ENCODE measurements at regions not wholly inside any gene's neighbourhood (a gene's known extent, or its start where the extent isn't known, plus 50 kb on each side); places are given as distances from the start of the nearest gene placed in this dataset.
A peak's percentile ranks its signal among the peaks of the same experiment; 100 is the strongest.

- Histone ChIP-seq H3K4me1 (no peaks in the 10 kb centered on the region), H3K36me3 (no peaks in the 10 kb centered on the region), H3K27me3 (no peaks in the 10 kb centered on the region), H3K27ac (no peak overlapping the region), H3K4me3 (no peak overlapping the region), H3K9me3 (no peaks in the 10 kb centered on the region)
- WGBS, 2 donors, result 73 to 74% methylated on average over 4 of the region's 4 CpGs
- DNase-seq (no peak), ATAC-seq (no peak), FAIRE-seq (no peak)
- intact Hi-C loops (cut with DNase I), result no loop called here
- no peak for TF ChIP-seq CTCF (IDR thresholded peaks at IDR 0.05)
Observed at GRCh38 chr5:2188661-2189060, 305.9 kb upstream of the IRX4 start.

GRCh38 chr5:2188137-2188536, 305.4 kb upstream of the IRX4 start:
- intact Hi-C loops (cut with DNase I), result no loop called here
- 72 to 74% methylated on average over 7 of the region's 7 CpGs for WGBS, 2 donors
- Histone ChIP-seq H3K27me3 (no peaks in the 10 kb centered on the region), H3K36me3 (no peaks in the 10 kb centered on the region), H3K27ac (no peak overlapping the region), H3K4me3 (no peak overlapping the region), H3K4me1 (no peaks in the 10 kb centered on the region), H3K9me3 (no peaks in the 10 kb centered on the region)
- DNase-seq (no peak), ATAC-seq (no peak), FAIRE-seq (no peak)
- no peak for TF ChIP-seq CTCF (IDR thresholded peaks at IDR 0.05)

GRCh38 chr5:2187687-2188086, 305.0 kb upstream of the IRX4 start:
- ATAC-seq (no peak), DNase-seq (peak in 1 of 6 donors; percentile 49), FAIRE-seq (no peak)
- intact Hi-C loops (cut with DNase I), result no loop called here
- Histone ChIP-seq H3K27ac (no peak overlapping the region), H3K36me3 (no peaks in the 10 kb centered on the region), H3K4me3 (no peak overlapping the region), H3K27me3 (no peaks in the 10 kb centered on the region), H3K4me1 (no peaks in the 10 kb centered on the region), H3K9me3 (no peaks in the 10 kb centered on the region)
- no peak for TF ChIP-seq CTCF (IDR thresholded peaks at IDR 0.05)
- 68 to 71% methylated on average over 10 of the region's 10 CpGs for WGBS, 2 donors

- H3K4me3 ChIP-seq, result no peak overlapping the region
- no peaks in the 10 kb centered on the region for H3K9me3 ChIP-seq
- H3K36me3 ChIP-seq, result no peaks in the 10 kb centered on the region
- FAIRE-seq (no peak), ATAC-seq (no peak), DNase-seq (no peak)
- no peaks in the 10 kb centered on the region for H3K27me3 ChIP-seq
- H3K4me1 ChIP-seq, result no peaks in the 10 kb centered on the region
- no peak overlapping the region for H3K27ac ChIP-seq
- TF ChIP-seq CTCF (IDR thresholded peaks at IDR 0.05), result no peak
- intact Hi-C loops (cut with DNase I), result no loop called here
- 80 to 90% methylated on average over 11 of the region's 11 CpGs for WGBS, 2 donors
Observed at GRCh38 chr5:2187156-2187555, 304.4 kb upstream of the IRX4 start.

- Histone ChIP-seq H3K9me3 (no peaks in the 10 kb centered on the region), H3K4me3 (no peak overlapping the region), H3K36me3 (no peaks in the 10 kb centered on the region), H3K27ac (no peak overlapping the region), H3K27me3 (no peaks in the 10 kb centered on the region), H3K4me1 (no peaks in the 10 kb centered on the region)
- 60 to 76% methylated on average over 23 of the region's 23 CpGs for WGBS, 2 donors
- FAIRE-seq, result no peak
- peak in 1 of 6 donors; percentile 36 for DNase-seq
- ATAC-seq, result no peak
- no peak for TF ChIP-seq CTCF (IDR thresholded peaks at IDR 0.05)
- intact Hi-C loops (cut with DNase I), result no loop called here
Observed at GRCh38 chr5:2186472-2187015, 303.8 kb upstream of the IRX4 start.
